B cell (primary cell): ENCODE measurements at regions not wholly inside any gene's neighbourhood (a gene's known extent, or its start where the extent isn't known, plus 50 kb on each side); places are given as distances from the start of the nearest gene placed in this dataset.

ENCODE experiments used
- ATAC-seq: fragments of 200-7000 bp; cut with Tn5 transposase; one replicate; pipeline ENCODE4 v1.10.0; 2021; ENCODE audit warnings: low read depth, mild to moderate bottlenecking, moderate number of reproducible peaks, moderate library complexity
- CTCF ChIA-PET: fragments of 350-600 bp; sonication (Branson Sonifier 250); formaldehyde crosslinking; loops from one replicate; lab custom pipeline; 2021; ENCODE audit warnings: antibody characterized with exemption, inconsistent platforms; lab: Charles Lee
- POLR2A ChIA-PET: fragments of 350-600 bp; sonication (Branson Sonifier 250); formaldehyde crosslinking; loops from one replicate; lab custom pipeline; 2021; ENCODE audit warnings: antibody characterized with exemption; lab: Charles Lee
- DNase-seq: peaks from one replicate; pipeline ENCODE4 v3.0.0; 2013
- H2AFZ ChIP-seq: 2 replicates; pipeline ENCODE4 v1.6.1; 2012; ENCODE audit warnings: mild to moderate bottlenecking, low read depth, low read length; ENCODE audit not compliant: insufficient read depth, poor library complexity, severe bottlenecking
- H3K27ac ChIP-seq, 2 donors: 1 replicate in 1 of 2; 2 replicates in 1 of 2; pipeline ENCODE4 v1.5.1; 2012 to 2013; ENCODE audit warnings: low read length in 2 of 2, mild to moderate bottlenecking in 2 of 2, moderate library complexity in 1 of 2
- H3K27me3 ChIP-seq, 4 experiments: fragments of 200-600 bp in 1 of 4; sonication (generic) in 1 of 4; replicated peaks in 1 of 4; 1 replicate in 2 of 4; 2 replicates in 2 of 4; pipeline versions ENCODE4 v1.6.1 to v1.7.0; 2013 to 2016; ENCODE audit warnings: low read length in 3 of 4, mild to moderate bottlenecking in 2 of 4, mixed read lengths in 1 of 4, moderate library complexity in 1 of 4; ENCODE audit not compliant: insufficient read depth in 4 of 4, control insufficient read depth in 3 of 4; ENCODE audit errors: control extremely low read depth in 1 of 4
- H3K36me3 ChIP-seq, 2 experiments: replicated peaks in 1 of 2; 1 replicate in 1 of 2; 2 replicates in 1 of 2; pipeline versions ENCODE4 v1.6.1 to v1.7.1; 2013; ENCODE audit warnings: low read length in 1 of 2; ENCODE audit not compliant: insufficient read depth in 2 of 2, control insufficient read depth in 1 of 2; ENCODE audit errors: control extremely low read depth in 1 of 2, extremely low read depth in 1 of 2
- H3K4me1 ChIP-seq, 2 donors: fragments of 200-600 bp in 1 of 2; sonication (generic) in 1 of 2; 1 replicate in 1 of 2; 2 replicates in 1 of 2; pipeline versions ENCODE4 v1.5.1 to v1.6.1; 2013 to 2017; ENCODE audit warnings: low read length in 2 of 2; ENCODE audit not compliant: control insufficient read depth in 2 of 2, insufficient read depth in 2 of 2
- H3K4me2 ChIP-seq: replicated peaks from 2 replicates; pipeline ENCODE3; 2012; ENCODE audit warnings: mild to moderate bottlenecking, low read depth, low read length; ENCODE audit not compliant: poor library complexity, severe bottlenecking
- H3K4me3 ChIP-seq, 5 experiments: fragments of 200-600 bp in 1 of 5; sonication (generic) in 1 of 5; 1 replicate in 3 of 5; 2 replicates in 2 of 5; pipeline versions ENCODE4 v1.5.1 to v1.7.0; 2011 to 2016; ENCODE audit warnings: low read length in 4 of 5, mild to moderate bottlenecking in 4 of 5, low read depth in 2 of 5, control low read depth in 1 of 5, moderate library complexity in 1 of 5; ENCODE audit not compliant: insufficient read depth in 1 of 5; ENCODE audit errors: control extremely low read depth in 1 of 5, extremely low read depth in 1 of 5
- H3K79me2 ChIP-seq: fragments of 200-600 bp; sonication (generic); one replicate; pipeline ENCODE4 v1.6.0; 2016; ENCODE audit warnings: low read length; ENCODE audit not compliant: control insufficient read depth, insufficient read depth
- H3K9ac ChIP-seq: fragments of 200-600 bp; sonication (generic); 2 replicates; pipeline ENCODE4 v1.6.1; 2017; ENCODE audit warnings: mild to moderate bottlenecking, low read length, moderate library complexity
- H3K9me3 ChIP-seq, 3 donors: one replicate each; pipeline versions ENCODE4 v1.6.1 to v1.7.1; 2013; ENCODE audit warnings: low read length in 2 of 3; ENCODE audit not compliant: control insufficient read depth in 2 of 3, insufficient read depth in 1 of 3; ENCODE audit errors: control extremely low read depth in 1 of 3
- H4K20me1 ChIP-seq: 2 replicates; pipeline ENCODE4 v1.6.0; 2012; ENCODE audit warnings: mild to moderate bottlenecking, low read length; ENCODE audit not compliant: insufficient read depth, control insufficient read depth, poor library complexity, severe bottlenecking
- H3K27ac Mint-ChIP-seq: one replicate; pipeline ENCODE4 v1.8.0; 2021; ENCODE audit warnings: mixed read lengths
- H3K27me3 Mint-ChIP-seq: one replicate; pipeline ENCODE4 v1.8.0; 2021; ENCODE audit warnings: mixed read lengths
- H3K4me1 Mint-ChIP-seq: one replicate; pipeline ENCODE4 v1.8.0; 2021; ENCODE audit warnings: mixed read lengths
- H3K4me3 Mint-ChIP-seq: one replicate; pipeline ENCODE4 v1.8.0; 2021; ENCODE audit warnings: mixed read lengths
- H3K9me3 Mint-ChIP-seq: one replicate; pipeline ENCODE4 v1.8.0; 2022; ENCODE audit warnings: mixed read lengths; ENCODE audit not compliant: insufficient read depth
- EZH2 ChIP-seq: IDR thresholded peaks from 2 replicates; pipeline ENCODE4 v1.6.1; 2012; ENCODE audit warnings: borderline replicate concordance, low read depth, mild to moderate bottlenecking, moderate library complexity, low read length; ENCODE audit not compliant: insufficient read depth, poor library complexity, severe bottlenecking
- WGBS: methylation state at CpG from one replicate; pipeline ENCODE4 v1.1.5; 2013; ENCODE audit warnings: missing lambda C conversion rate; ENCODE audit not compliant: insufficient coverage; 5-methylcytosine and 5-hydroxymethylcytosine counted together
- intact Hi-C: fragments of 100-400 bp; cut with micrococcal nuclease; formaldehyde crosslinking; loops from one replicate; pipeline ENCODE4 v1.10.0; 2022
- TF ChIP-seq, protein P1 (sequence below): fragments of 200-600 bp; IDR thresholded peaks from one replicate; pipeline ENCODE4 v1.8.0; 2022; ENCODE audit warnings: antibody characterized with exemption, mild to moderate bottlenecking

- Histone ChIP-seq H4K20me1 (no peaks in the 10 kb centered on the region), H3K27ac (no peak overlapping the region), H3K4me2 (no peak overlapping the region), H3K4me1 (no peaks in the 10 kb centered on the region), H3K36me3 (no peaks in the 10 kb centered on the region), H3K79me2 (no peaks in the 10 kb centered on the region), H3K4me3 (no peak overlapping the region), H3K9ac (no peak overlapping the region), H2AFZ (no peak overlapping the region), H3K27me3 (no peaks in the 10 kb centered on the region), H3K9me3 (peaks cover 8 to 37% (median 27%) of the 10 kb centered on the region in 3 donors)
- WGBS, result no CpG with 5 or more reads among the region's 3 CpGs
- POLR2A ChIA-PET, result no interaction called here
- intact Hi-C loops, result no loop called here
- Mint-ChIP-seq H3K27me3 (no peaks in the 10 kb centered on the region), H3K4me1 (no peaks in the 10 kb centered on the region), H3K9me3 (peaks cover 29% of the 10 kb centered on the region), H3K4me3 (no peak overlapping the region), H3K27ac (no peak overlapping the region)
- CTCF ChIA-PET, result no interaction called here
- ATAC-seq (no peak), DNase-seq (no peak)
- TF ChIP-seq EZH2, result no peak
Observed at GRCh38 chr14:101206556-101206955, 303.0 kb upstream of the RTL1 start.

DNA sequence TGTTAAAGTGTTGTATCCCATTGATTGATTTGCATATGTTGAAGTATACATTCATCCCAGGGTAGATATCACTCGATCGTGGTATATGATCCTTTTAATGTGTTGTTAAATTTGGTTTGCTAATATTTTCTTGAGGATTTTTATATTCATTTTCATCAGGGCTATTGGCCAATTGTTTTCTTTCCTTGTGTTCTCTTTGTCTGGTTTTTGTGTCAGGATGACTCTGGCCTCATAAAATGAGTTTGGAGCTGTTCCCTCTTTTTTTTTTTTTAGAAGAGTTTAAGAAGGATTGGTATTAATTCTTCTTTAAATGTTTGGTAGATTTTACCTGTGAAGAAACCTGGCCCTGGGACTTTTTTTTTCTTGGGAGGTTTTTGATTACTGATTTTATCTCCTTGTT lies 303.5 kb upstream of the RTL1 start:
- POLR2A ChIA-PET, result no interaction called here
- DNase-seq (no peak), ATAC-seq (no peak)
- no peaks in the 10 kb centered on the region for H3K27me3 ChIP-seq
- no peak overlapping the region for H3K4me3 ChIP-seq
- H3K9ac ChIP-seq, result no peak overlapping the region
- H3K9me3 ChIP-seq, result peaks cover 8 to 39% (median 25%) of the 10 kb centered on the region in 3 donors
- no peaks in the 10 kb centered on the region for H4K20me1 ChIP-seq
- H3K79me2 ChIP-seq, result no peaks in the 10 kb centered on the region
- H3K4me2 ChIP-seq, result no peak overlapping the region
- H2AFZ ChIP-seq, result no peak overlapping the region
- no peak overlapping the region for H3K27ac ChIP-seq
- no CpG with 5 or more reads among the region's 2 CpGs for WGBS
- intact Hi-C loops, result no loop called here
- H3K27me3 Mint-ChIP-seq, result no peaks in the 10 kb centered on the region
- peaks cover 32% of the 10 kb centered on the region for H3K9me3 Mint-ChIP-seq
- H3K36me3 ChIP-seq, result no peaks in the 10 kb centered on the region
- CTCF ChIA-PET, result no interaction called here
- H3K4me3 Mint-ChIP-seq, result no peak overlapping the region
- no peaks in the 10 kb centered on the region for H3K4me1 Mint-ChIP-seq
- TF ChIP-seq EZH2, result no peak
- TF ChIP-seq, protein P1, sequence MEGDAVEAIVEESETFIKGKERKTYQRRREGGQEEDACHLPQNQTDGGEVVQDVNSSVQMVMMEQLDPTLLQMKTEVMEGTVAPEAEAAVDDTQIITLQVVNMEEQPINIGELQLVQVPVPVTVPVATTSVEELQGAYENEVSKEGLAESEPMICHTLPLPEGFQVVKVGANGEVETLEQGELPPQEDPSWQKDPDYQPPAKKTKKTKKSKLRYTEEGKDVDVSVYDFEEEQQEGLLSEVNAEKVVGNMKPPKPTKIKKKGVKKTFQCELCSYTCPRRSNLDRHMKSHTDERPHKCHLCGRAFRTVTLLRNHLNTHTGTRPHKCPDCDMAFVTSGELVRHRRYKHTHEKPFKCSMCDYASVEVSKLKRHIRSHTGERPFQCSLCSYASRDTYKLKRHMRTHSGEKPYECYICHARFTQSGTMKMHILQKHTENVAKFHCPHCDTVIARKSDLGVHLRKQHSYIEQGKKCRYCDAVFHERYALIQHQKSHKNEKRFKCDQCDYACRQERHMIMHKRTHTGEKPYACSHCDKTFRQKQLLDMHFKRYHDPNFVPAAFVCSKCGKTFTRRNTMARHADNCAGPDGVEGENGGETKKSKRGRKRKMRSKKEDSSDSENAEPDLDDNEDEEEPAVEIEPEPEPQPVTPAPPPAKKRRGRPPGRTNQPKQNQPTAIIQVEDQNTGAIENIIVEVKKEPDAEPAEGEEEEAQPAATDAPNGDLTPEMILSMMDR, result no peak
- H3K27ac Mint-ChIP-seq, result no peak overlapping the region
- H3K4me1 ChIP-seq, result no peaks in the 10 kb centered on the region
